Fibroblast of lung (primary cell): ENCODE measurements at regions not wholly inside any gene's neighbourhood (a gene's known extent, or its start where the extent isn't known, plus 50 kb on each side); places are given as distances from the start of the nearest gene placed in this dataset.

ENCODE experiments used
- DNase-seq, 2 donors: peaks; one replicate each; pipeline versions ENCODE4 v3.0.0 to v3.0.0-alpha.2; 2010; ENCODE audit warnings: low read depth in 2 of 2
- H2AFZ ChIP-seq: 2 replicates; pipeline ENCODE4 v1.5.1; 2012; ENCODE audit warnings: low read length, control low read depth, inconsistent platforms
- H3K27ac ChIP-seq: 2 replicates; pipeline ENCODE4 v1.5.1; 2011; ENCODE audit warnings: low read length, control low read depth; ENCODE audit not compliant: insufficient read depth
- H3K27me3 ChIP-seq: 2 replicates; pipeline ENCODE4 v1.5.1; 2011; ENCODE audit warnings: mild to moderate bottlenecking, low read length; ENCODE audit not compliant: control insufficient read depth, insufficient read depth
- H3K36me3 ChIP-seq: 2 replicates; pipeline ENCODE4 v1.5.1; 2011; ENCODE audit warnings: low read length; ENCODE audit not compliant: control insufficient read depth, insufficient read depth
- H3K4me1 ChIP-seq: 2 replicates; pipeline ENCODE4 v1.5.1; 2011; ENCODE audit warnings: low read length; ENCODE audit not compliant: control insufficient read depth, insufficient read depth; ENCODE audit errors: extremely low read depth
- H3K4me2 ChIP-seq: 2 replicates; pipeline ENCODE4 v1.5.1; 2011; ENCODE audit warnings: low read length, control low read depth; ENCODE audit not compliant: insufficient read depth; ENCODE audit errors: extremely low read depth
- H3K4me3 ChIP-seq, 4 experiments: fragments of 200-600 bp in 1 of 4; sonication (generic) in 1 of 4; replicated peaks in 1 of 4; 2 replicates each; pipeline ENCODE4 v1.5.1; 2011 to 2016; ENCODE audit warnings: low read length in 4 of 4, low read depth in 3 of 4, mild to moderate bottlenecking in 3 of 4, control low read depth in 2 of 4, inconsistent platforms in 1 of 4, mixed read lengths in 1 of 4; ENCODE audit not compliant: insufficient read depth in 1 of 4; ENCODE audit errors: control extremely low read depth in 1 of 4
- H3K79me2 ChIP-seq: 2 replicates; pipeline ENCODE4 v1.5.1; 2012; ENCODE audit warnings: mild to moderate bottlenecking, low read length, inconsistent platforms; ENCODE audit not compliant: control insufficient read depth, insufficient read depth
- H3K9ac ChIP-seq: 2 replicates; pipeline ENCODE4 v1.5.1; 2011; ENCODE audit warnings: mild to moderate bottlenecking, low read length, control low read depth; ENCODE audit not compliant: insufficient read depth
- H3K9me3 ChIP-seq: 2 replicates; pipeline ENCODE4 v1.5.1; 2012; ENCODE audit warnings: low read depth, low read length; ENCODE audit not compliant: control insufficient read depth, insufficient read depth
- H4K20me1 ChIP-seq: 2 replicates; pipeline ENCODE4 v1.5.1; 2011; ENCODE audit warnings: low read length; ENCODE audit not compliant: control insufficient read depth, insufficient read depth; ENCODE audit errors: extremely low read depth
- CTCF ChIP-seq, 2 donors: IDR thresholded peaks in 1 of 2; conservative IDR thresholded peaks in 1 of 2; 1 replicate in 1 of 2; 2 replicates in 1 of 2; pipeline ENCODE4 v1.5.1; 2011 to 2012; ENCODE audit warnings: low read length in 2 of 2, control low read depth in 1 of 2, inconsistent platforms in 1 of 2, low read depth in 1 of 2, mild to moderate bottlenecking in 1 of 2
- EZH2 ChIP-seq: IDR thresholded peaks from 2 replicates; pipeline ENCODE4 v1.5.1; 2012; ENCODE audit warnings: low read length, control low read depth, mild to moderate bottlenecking; ENCODE audit errors: missing control alignments

- Histone ChIP-seq H3K27me3 (no peaks in the 10 kb centered on the region), H2AFZ (no peak overlapping the region)
Observed at GRCh38 chr4:38454284-38454683, 209.7 kb upstream of the KLF3 start.

GRCh38 chr4:38455092-38455862 is 208.7 kb upstream of the KLF3 start:
- no peak for DNase-seq
- H3K4me3 ChIP-seq = no peak overlapping the region
- no peaks in the 10 kb centered on the region for H3K27me3 ChIP-seq

More at GRCh38 chr4:38454284-38454683, 209.7 kb upstream of the KLF3 start:
- no peaks in the 10 kb centered on the region for H3K36me3 ChIP-seq
- TF ChIP-seq EZH2 (no peak), CTCF (conservative IDR thresholded peaks at IDR 0.05 in 1 of 2, IDR thresholded peaks at IDR 0.05 in 1 of 2; ENCODE audit: low read depth in 1 of 2, low read length in 2 of 2) (no peak)
- no peaks in the 10 kb centered on the region for H3K9me3 ChIP-seq
- H3K27ac ChIP-seq = no peak overlapping the region
- H3K4me3 ChIP-seq = no peak overlapping the region
- DNase-seq = no peak
- H4K20me1 ChIP-seq = no peaks in the 10 kb centered on the region
- no peaks in the 10 kb centered on the region for H3K79me2 ChIP-seq
- H3K9ac ChIP-seq = no peak overlapping the region
- H3K4me2 ChIP-seq = no peak overlapping the region
- H3K4me1 ChIP-seq = no peaks in the 10 kb centered on the region

GRCh38 chr4:38456096-38456495 is 207.9 kb upstream of the KLF3 start:
- H3K27me3 ChIP-seq = no peaks in the 10 kb centered on the region
- TF ChIP-seq EZH2 (no peak), CTCF (conservative IDR thresholded peaks at IDR 0.05 in 1 of 2, IDR thresholded peaks at IDR 0.05 in 1 of 2; ENCODE audit: low read depth in 1 of 2, low read length in 2 of 2) (no peak)
- H2AFZ ChIP-seq = no peak overlapping the region

More at GRCh38 chr4:38455092-38455862, 208.7 kb upstream of the KLF3 start:
- H3K4me2 ChIP-seq = no peak overlapping the region
- no peak overlapping the region for H3K27ac ChIP-seq
- no peak overlapping the region for H3K9ac ChIP-seq
- H3K9me3 ChIP-seq = no peaks in the 10 kb centered on the region
- TF ChIP-seq EZH2 (no peak), CTCF (conservative IDR thresholded peaks at IDR 0.05 in 1 of 2, IDR thresholded peaks at IDR 0.05 in 1 of 2; ENCODE audit: low read depth in 1 of 2, low read length in 2 of 2) (no peak)
- H3K36me3 ChIP-seq = no peaks in the 10 kb centered on the region
- H3K79me2 ChIP-seq = no peaks in the 10 kb centered on the region
- H2AFZ ChIP-seq = no peak overlapping the region
- no peaks in the 10 kb centered on the region for H4K20me1 ChIP-seq
- H3K4me1 ChIP-seq = no peaks in the 10 kb centered on the region

More at GRCh38 chr4:38456096-38456495, 207.9 kb upstream of the KLF3 start:
- Histone ChIP-seq H4K20me1 (no peaks in the 10 kb centered on the region), H3K4me1 (no peaks in the 10 kb centered on the region), H3K9me3 (no peaks in the 10 kb centered on the region), H3K4me3 (no peak overlapping the region), H3K9ac (no peak overlapping the region), H3K27ac (no peak overlapping the region), H3K36me3 (no peaks in the 10 kb centered on the region), H3K79me2 (no peaks in the 10 kb centered on the region), H3K4me2 (no peak overlapping the region)
- no peak for DNase-seq
